CD4-positive, alpha-beta memory T cell (primary cell): ENCODE measurements at regions not wholly inside any gene's neighbourhood (a gene's known extent, or its start where the extent isn't known, plus 50 kb on each side); places are given as distances from the start of the nearest gene placed in this dataset.

ENCODE experiments used
- CTCF ChIA-PET: fragments of 350-600 bp; sonication (Branson Sonifier 250); formaldehyde crosslinking; loops from one replicate; lab custom pipeline; 2021; ENCODE audit warnings: inconsistent platforms; ENCODE audit not compliant: partially characterized antibody; lab: Charles Lee
- POLR2A ChIA-PET: fragments of 350-600 bp; sonication (Branson Sonifier 250); formaldehyde crosslinking; loops from one replicate; lab custom pipeline; 2021; ENCODE audit not compliant: partially characterized antibody; lab: Charles Lee
- DNase-seq, 5 donors: peaks; one replicate each; pipeline versions ENCODE4 v3.0.0 to v3.0.0-alpha.2; 2020 to 2022; ENCODE audit warnings: mixed read lengths in 1 of 5
- H3K27ac ChIP-seq: one replicate; pipeline ENCODE4 v1.7.0; 2013; ENCODE audit warnings: low read depth, low read length
- H3K27me3 ChIP-seq: 2 replicates; pipeline ENCODE4 v1.7.0; 2013; ENCODE audit warnings: mild to moderate bottlenecking, low read length, moderate library complexity; ENCODE audit not compliant: insufficient read depth
- H3K36me3 ChIP-seq: 2 replicates; pipeline ENCODE4 v1.7.0; 2013; ENCODE audit warnings: mild to moderate bottlenecking, low read length, moderate library complexity; ENCODE audit not compliant: insufficient read depth
- H3K4me1 ChIP-seq: 2 replicates; pipeline ENCODE4 v1.7.0; 2013; ENCODE audit warnings: mild to moderate bottlenecking, low read length, moderate library complexity; ENCODE audit not compliant: insufficient read depth
- H3K4me3 ChIP-seq, 2 donors: one replicate each; pipeline ENCODE4 v1.7.0; 2013; ENCODE audit warnings: low read length in 2 of 2, mild to moderate bottlenecking in 1 of 2
- H3K9me3 ChIP-seq, 2 donors: one replicate each; pipeline ENCODE4 v1.7.0; 2013; ENCODE audit warnings: low read length in 2 of 2, control low read depth in 1 of 2; ENCODE audit not compliant: control insufficient read depth in 1 of 2
- H3K27ac Mint-ChIP-seq, 7 donors: one replicate each; pipeline ENCODE4 v1.8.0; 2020 to 2021; ENCODE audit warnings: mixed read lengths in 7 of 7, mild to moderate bottlenecking in 6 of 7, inconsistent platforms in 3 of 7, moderate library complexity in 3 of 7
- H3K27me3 Mint-ChIP-seq, 2 donors: one replicate each; pipeline ENCODE4 v1.8.0; 2020 to 2021; ENCODE audit warnings: mixed read lengths in 2 of 2
- H3K36me3 Mint-ChIP-seq, 2 donors: one replicate each; pipeline ENCODE4 v1.8.0; 2020 to 2021; ENCODE audit warnings: mixed read lengths in 2 of 2, inconsistent platforms in 1 of 2, mild to moderate bottlenecking in 1 of 2
- H3K4me1 Mint-ChIP-seq, 4 donors: one replicate each; pipeline ENCODE4 v1.8.0; 2020 to 2021; ENCODE audit warnings: mixed read lengths in 4 of 4, mild to moderate bottlenecking in 1 of 4
- H3K4me3 Mint-ChIP-seq, 8 donors: one replicate each; pipeline ENCODE4 v1.8.0; 2020 to 2021; ENCODE audit warnings: mixed read lengths in 8 of 8, mild to moderate bottlenecking in 7 of 8, moderate library complexity in 6 of 8, inconsistent platforms in 3 of 8
- H3K9me3 Mint-ChIP-seq, 8 donors: one replicate each; pipeline ENCODE4 v1.8.0; 2020 to 2021; ENCODE audit warnings: mixed read lengths in 8 of 8, mild to moderate bottlenecking in 5 of 8, inconsistent platforms in 3 of 8, moderate library complexity in 1 of 8
- intact Hi-C: fragments of 100-400 bp; cut with micrococcal nuclease; formaldehyde crosslinking; loops from one replicate; pipeline ENCODE4 v1.15.1; 2023

- CTCF ChIA-PET: no interaction called here
- Histone ChIP-seq H3K27me3 (no peaks in the 10 kb centered on the region), H3K27ac (no peak overlapping the region), H3K9me3 (no peaks in the 10 kb centered on the region), H3K4me1 (no peaks in the 10 kb centered on the region), H3K4me3 (no peak overlapping the region), H3K36me3 (no peaks in the 10 kb centered on the region)
- no peak overlapping the region for H3K27ac Mint-ChIP-seq
- peaks cover 0 to 8% (median 0%) of the 10 kb centered on the region in 8 donors for H3K9me3 Mint-ChIP-seq
- intact Hi-C loops: no loop called here
- no peak for DNase-seq
- H3K36me3 Mint-ChIP-seq: no peaks in the 10 kb centered on the region
- H3K4me1 Mint-ChIP-seq: no peaks in the 10 kb centered on the region
- H3K27me3 Mint-ChIP-seq: no peaks in the 10 kb centered on the region
- POLR2A ChIA-PET: no interaction called here
- H3K4me3 Mint-ChIP-seq: no peak overlapping the region
Observed at GRCh38 chr22:47591016-47591415, 828.6 kb downstream of the TBC1D22A start.

GRCh38 chr22:47589271-47590250 lies 827.1 kb downstream of the TBC1D22A start:
- Histone ChIP-seq H3K9me3 (no peaks in the 10 kb centered on the region), H3K4me1 (no peaks in the 10 kb centered on the region), H3K27ac (no peak overlapping the region), H3K4me3 (no peak overlapping the region), H3K27me3 (no peaks in the 10 kb centered on the region), H3K36me3 (no peaks in the 10 kb centered on the region)
- Mint-ChIP-seq H3K36me3 (no peaks in the 10 kb centered on the region), H3K9me3 (peaks cover 0 to 9% (median 0%) of the 10 kb centered on the region in 8 donors), H3K4me3 (no peak overlapping the region), H3K27me3 (no peaks in the 10 kb centered on the region), H3K4me1 (no peaks in the 10 kb centered on the region), H3K27ac (peak overlapping the region in 1 of 7 donors; percentile 5)
- intact Hi-C loops: no loop called here
- no peak for DNase-seq
- ChIA-PET POLR2A (no interaction called here), CTCF (no interaction called here)

DNA sequence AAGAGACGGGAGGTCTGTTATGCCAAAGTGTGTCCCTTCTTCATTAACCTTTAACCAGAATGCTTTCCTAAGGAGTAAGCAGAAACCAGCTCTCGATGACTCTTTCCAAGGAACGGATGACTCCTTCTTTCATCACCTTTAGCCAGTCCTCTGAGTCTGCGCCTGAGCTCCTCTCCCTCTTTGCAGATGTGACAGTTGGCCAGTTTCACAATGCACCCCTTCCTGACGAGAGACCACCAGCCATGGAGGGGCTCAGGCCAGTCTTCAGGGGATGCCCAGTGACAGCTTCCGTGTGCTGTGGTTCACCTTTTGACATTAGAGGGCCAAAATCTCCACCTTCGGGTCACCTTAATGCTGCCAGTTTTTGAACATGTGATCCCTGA lies 826.1 kb downstream of the TBC1D22A start:
- intact Hi-C loops: no loop called here
- H3K9me3 ChIP-seq: peaks cover 0 to 4% of the 10 kb centered on the region in 2 donors
- Mint-ChIP-seq H3K9me3 (peaks cover 0 to 14% (median 6%) of the 10 kb centered on the region in 8 donors), H3K36me3 (no peaks in the 10 kb centered on the region), H3K27ac (no peak overlapping the region), H3K4me3 (no peak overlapping the region), H3K4me1 (no peaks in the 10 kb centered on the region), H3K27me3 (no peaks in the 10 kb centered on the region)
- H3K27ac ChIP-seq: no peak overlapping the region
- H3K36me3 ChIP-seq: no peaks in the 10 kb centered on the region
- H3K4me3 ChIP-seq: no peak overlapping the region
- CTCF ChIA-PET: no interaction called here
- no peaks in the 10 kb centered on the region for H3K4me1 ChIP-seq
- no peaks in the 10 kb centered on the region for H3K27me3 ChIP-seq
- DNase-seq: no peak
- POLR2A ChIA-PET: no interaction called here

DNA sequence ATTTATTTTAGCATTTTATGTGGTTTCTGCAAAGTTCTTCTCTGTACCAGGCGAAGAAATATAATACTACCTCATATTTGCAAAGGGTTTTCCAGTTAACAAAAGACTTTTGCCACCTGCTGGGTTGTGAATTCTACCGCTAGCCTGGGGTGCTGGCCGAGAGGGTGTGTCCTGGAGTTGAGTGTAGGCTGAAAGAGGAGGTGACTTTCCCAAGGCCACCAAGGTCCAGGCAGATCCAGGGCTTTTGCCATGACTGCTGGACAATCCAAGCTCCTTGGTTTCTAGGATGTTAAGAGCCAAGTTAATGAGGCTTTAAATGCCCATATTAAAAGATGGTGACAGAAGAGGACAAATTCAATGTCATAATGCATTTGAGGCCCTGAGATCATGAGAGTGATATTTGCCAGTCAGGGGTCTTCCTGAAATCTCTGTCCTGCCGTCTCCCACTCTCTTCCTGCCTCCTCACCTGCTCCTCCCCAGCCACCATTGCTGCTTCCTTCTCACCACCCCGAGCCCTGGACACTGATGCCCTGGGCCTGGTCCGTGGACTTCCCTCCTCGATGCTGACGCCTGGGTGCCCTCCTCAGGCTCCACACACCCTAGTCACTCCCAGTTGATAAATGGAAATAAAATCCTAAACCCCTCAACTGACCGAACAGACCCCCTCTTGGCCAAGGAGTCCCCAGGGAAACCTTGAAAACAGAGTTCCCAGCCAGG lies 825.6 kb downstream of the TBC1D22A start:
- Mint-ChIP-seq H3K27me3 (no peaks in the 10 kb centered on the region), H3K4me3 (no peak overlapping the region), H3K27ac (no peak overlapping the region), H3K4me1 (no peaks in the 10 kb centered on the region), H3K9me3 (peaks cover 0 to 14% (median 8%) of the 10 kb centered on the region in 8 donors), H3K36me3 (no peaks in the 10 kb centered on the region)
- H3K4me1 ChIP-seq: no peaks in the 10 kb centered on the region
- CTCF ChIA-PET: no interaction called here
- no peaks in the 10 kb centered on the region for H3K36me3 ChIP-seq
- H3K27me3 ChIP-seq: no peaks in the 10 kb centered on the region
- no peak overlapping the region for H3K27ac ChIP-seq
- H3K9me3 ChIP-seq: peaks cover 0 to 4% of the 10 kb centered on the region in 2 donors
- no peak for DNase-seq
- intact Hi-C loops: no loop called here
- no peak overlapping the region for H3K4me3 ChIP-seq
- POLR2A ChIA-PET: no interaction called here

DNA sequence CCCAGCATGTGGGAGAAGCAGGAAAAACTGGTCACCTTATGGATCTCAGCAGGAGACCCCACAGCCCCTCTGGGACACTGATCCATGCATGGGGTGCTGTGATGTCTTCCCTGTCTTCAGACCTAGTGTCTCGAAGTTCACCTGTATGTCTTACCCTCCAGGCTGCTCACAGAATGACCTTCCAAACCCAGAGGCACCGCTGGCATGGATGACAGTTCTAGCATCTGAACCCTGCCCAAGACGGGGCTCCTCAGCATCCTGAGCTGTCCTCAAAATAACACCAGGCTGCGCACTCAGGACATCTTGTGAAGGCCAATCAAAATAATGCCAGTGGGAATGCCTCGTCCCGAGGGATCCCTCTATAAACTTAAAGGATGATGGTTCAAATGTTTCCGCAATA lies 824.9 kb downstream of the TBC1D22A start:
- Mint-ChIP-seq H3K4me3 (no peak overlapping the region), H3K4me1 (no peaks in the 10 kb centered on the region), H3K9me3 (peaks cover 0 to 14% (median 8%) of the 10 kb centered on the region in 8 donors), H3K27ac (no peak overlapping the region), H3K27me3 (no peaks in the 10 kb centered on the region), H3K36me3 (no peaks in the 10 kb centered on the region)
- no peaks in the 10 kb centered on the region for H3K4me1 ChIP-seq
- H3K4me3 ChIP-seq: no peak overlapping the region
- ChIA-PET CTCF (no interaction called here), POLR2A (no interaction called here)
- H3K9me3 ChIP-seq: peaks cover 0 to 4% of the 10 kb centered on the region in 2 donors
- H3K27me3 ChIP-seq: no peaks in the 10 kb centered on the region
- intact Hi-C loops: no loop called here
- H3K36me3 ChIP-seq: no peaks in the 10 kb centered on the region
- DNase-seq: no peak
- no peak overlapping the region for H3K27ac ChIP-seq

- no peak overlapping the region for H3K4me3 Mint-ChIP-seq
- no peaks in the 10 kb centered on the region for H3K36me3 Mint-ChIP-seq
- H3K27me3 ChIP-seq: no peaks in the 10 kb centered on the region
- H3K27ac Mint-ChIP-seq: no peak overlapping the region
- H3K4me1 Mint-ChIP-seq: no peaks in the 10 kb centered on the region
- no peak for DNase-seq
- no peak overlapping the region for H3K4me3 ChIP-seq
- H3K36me3 ChIP-seq: no peaks in the 10 kb centered on the region
- H3K27ac ChIP-seq: no peak overlapping the region
- peaks cover 0 to 4% of the 10 kb centered on the region in 2 donors for H3K9me3 ChIP-seq
- no peaks in the 10 kb centered on the region for H3K27me3 Mint-ChIP-seq
- POLR2A ChIA-PET: no interaction called here
- peaks cover 0 to 14% (median 8%) of the 10 kb centered on the region in 8 donors for H3K9me3 Mint-ChIP-seq
- CTCF ChIA-PET: no interaction called here
- intact Hi-C loops: no loop called here
- H3K4me1 ChIP-seq: no peaks in the 10 kb centered on the region
Observed at GRCh38 chr22:47586946-47587345, 824.5 kb downstream of the TBC1D22A start.

- no peaks in the 10 kb centered on the region for H3K4me1 Mint-ChIP-seq
- intact Hi-C loops: no loop called here
- Histone ChIP-seq H3K27ac (no peak overlapping the region), H3K9me3 (peaks cover 0 to 4% of the 10 kb centered on the region in 2 donors), H3K4me1 (no peaks in the 10 kb centered on the region), H3K27me3 (no peaks in the 10 kb centered on the region), H3K4me3 (no peak overlapping the region), H3K36me3 (no peaks in the 10 kb centered on the region)
- DNase-seq: no peak
- H3K27ac Mint-ChIP-seq: no peak overlapping the region
- ChIA-PET CTCF (interaction anchor here (0.7 kb wide), 1 partner anchor 357 kb away, joined by 3 read pairs; no protein-coding TSS in a partner anchor), POLR2A (no interaction called here)
- no peak overlapping the region for H3K4me3 Mint-ChIP-seq
- peaks cover 0 to 14% (median 11%) of the 10 kb centered on the region in 8 donors for H3K9me3 Mint-ChIP-seq
- H3K27me3 Mint-ChIP-seq: no peaks in the 10 kb centered on the region
- H3K36me3 Mint-ChIP-seq: no peaks in the 10 kb centered on the region
Observed at GRCh38 chr22:47586038-47586437, 823.6 kb downstream of the TBC1D22A start.
